Breast epithelium (tissue), 4 donors: ENCODE measurements at regions not wholly inside any gene's neighbourhood (a gene's known extent, or its start where the extent isn't known, plus 50 kb on each side); places are given as distances from the start of the nearest gene placed in this dataset.

Source experiments
- DNase-seq, 2 donors: peaks; one replicate each; pipeline ENCODE4 v3.0.0-alpha.2; 2019; ENCODE audit warnings: low spot score in 2 of 2
- H3K27ac ChIP-seq, 2 donors: fragments of 200-600 bp; sonication (generic) in 1 of 2; one replicate each; pipeline ENCODE4 v1.5.1; 2016 to 2019; ENCODE audit warnings: mild to moderate bottlenecking in 1 of 2
- H3K27me3 ChIP-seq, 2 donors: fragments of 200-600 bp; sonication (generic) in 1 of 2; one replicate each; pipeline versions ENCODE4 v1.5.1 to v1.6.0; 2017 to 2019; ENCODE audit warnings: control low read depth in 1 of 2, mild to moderate bottlenecking in 1 of 2
- H3K36me3 ChIP-seq: fragments of 200-600 bp; one replicate; pipeline ENCODE4 v1.5.1; 2019
- H3K4me1 ChIP-seq, 2 donors: fragments of 200-600 bp; sonication (generic); one replicate each; pipeline ENCODE4 v1.5.1; 2016 to 2019; ENCODE audit warnings: control low read depth in 1 of 2
- H3K4me3 ChIP-seq, 3 donors: fragments of 200-600 bp; sonication (generic); 1 replicate in 2 of 3; 2 replicates in 1 of 3; pipeline ENCODE4 v1.5.1; 2016 to 2019; ENCODE audit warnings: mild to moderate bottlenecking in 3 of 3, moderate library complexity in 2 of 3
- H3K9me3 ChIP-seq, 2 donors: fragments of 200-600 bp; sonication (generic) in 1 of 2; one replicate each; pipeline ENCODE4 v1.5.1; 2016 to 2019; ENCODE audit warnings: control low read depth in 1 of 2
- POLR2A ChIP-seq: fragments of 450-650 bp; IDR thresholded peaks from one replicate; pipeline ENCODE4 v1.6.1; 2016; ENCODE audit warnings: antibody characterized with exemption, mild to moderate bottlenecking, moderate library complexity
- POLR2AphosphoS5 ChIP-seq, 3 donors: sonication (generic); formaldehyde crosslinking; IDR thresholded peaks; one replicate each; pipeline ENCODE4 v1.6.1; 2017; ENCODE audit warnings: antibody characterized with exemption in 3 of 3
- intact Hi-C: fragments of 100-400 bp; cut with DNase I; formaldehyde crosslinking; loops from one replicate; pipeline ENCODE4 v1.15.1; 2023; ENCODE audit warnings: low total_unique reads
- TF ChIP-seq, protein P1 (sequence below), 3 donors: fragments of 450-650 bp; IDR thresholded peaks; one replicate each; pipeline ENCODE4 v1.5.1; 2016 to 2017; ENCODE audit warnings: antibody characterized with exemption in 3 of 3, mild to moderate bottlenecking in 3 of 3, moderate library complexity in 3 of 3

DNA sequence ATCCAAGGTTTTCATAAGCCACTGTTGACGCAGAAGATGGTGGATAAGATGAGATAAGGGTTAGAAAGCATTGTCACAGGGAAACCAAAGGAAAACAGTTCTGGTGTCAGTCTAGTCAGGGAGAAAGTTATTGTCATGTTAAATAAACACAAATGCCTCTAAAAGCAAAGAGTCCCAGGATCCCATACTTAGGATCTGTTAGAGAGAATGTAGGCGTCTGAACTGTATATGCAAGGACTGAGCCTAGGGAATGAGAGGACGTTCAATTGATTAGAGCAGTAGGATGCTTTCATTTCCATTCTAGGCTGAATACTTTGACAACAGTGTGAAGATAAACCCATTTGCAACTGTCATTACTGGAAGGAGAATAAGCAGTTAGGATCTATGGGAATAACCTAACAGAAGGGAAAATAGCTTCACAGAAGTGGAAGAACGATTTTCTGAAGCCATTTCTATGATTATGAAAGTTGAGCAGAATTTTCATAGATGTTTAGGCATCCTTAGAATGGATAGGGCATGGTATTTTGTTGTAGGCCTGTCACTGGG is 1149.1 kb upstream of the CDH8 start:
- TF ChIP-seq, protein P1, sequence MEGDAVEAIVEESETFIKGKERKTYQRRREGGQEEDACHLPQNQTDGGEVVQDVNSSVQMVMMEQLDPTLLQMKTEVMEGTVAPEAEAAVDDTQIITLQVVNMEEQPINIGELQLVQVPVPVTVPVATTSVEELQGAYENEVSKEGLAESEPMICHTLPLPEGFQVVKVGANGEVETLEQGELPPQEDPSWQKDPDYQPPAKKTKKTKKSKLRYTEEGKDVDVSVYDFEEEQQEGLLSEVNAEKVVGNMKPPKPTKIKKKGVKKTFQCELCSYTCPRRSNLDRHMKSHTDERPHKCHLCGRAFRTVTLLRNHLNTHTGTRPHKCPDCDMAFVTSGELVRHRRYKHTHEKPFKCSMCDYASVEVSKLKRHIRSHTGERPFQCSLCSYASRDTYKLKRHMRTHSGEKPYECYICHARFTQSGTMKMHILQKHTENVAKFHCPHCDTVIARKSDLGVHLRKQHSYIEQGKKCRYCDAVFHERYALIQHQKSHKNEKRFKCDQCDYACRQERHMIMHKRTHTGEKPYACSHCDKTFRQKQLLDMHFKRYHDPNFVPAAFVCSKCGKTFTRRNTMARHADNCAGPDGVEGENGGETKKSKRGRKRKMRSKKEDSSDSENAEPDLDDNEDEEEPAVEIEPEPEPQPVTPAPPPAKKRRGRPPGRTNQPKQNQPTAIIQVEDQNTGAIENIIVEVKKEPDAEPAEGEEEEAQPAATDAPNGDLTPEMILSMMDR (IDR thresholded peaks at IDR 0.05): no peak
- TF ChIP-seq POLR2A (no peak), POLR2AphosphoS5 (IDR thresholded peaks at IDR 0.05) (no peak)
- Histone ChIP-seq H3K4me1 (no peaks in the 10 kb centered on the region), H3K4me3 (no peak overlapping the region), H3K36me3 (no peaks in the 10 kb centered on the region), H3K27me3 (no peaks in the 10 kb centered on the region), H3K27ac (no peak overlapping the region), H3K9me3 (no peaks in the 10 kb centered on the region)
- no peak for DNase-seq
- intact Hi-C loops: no loop called here

DNA sequence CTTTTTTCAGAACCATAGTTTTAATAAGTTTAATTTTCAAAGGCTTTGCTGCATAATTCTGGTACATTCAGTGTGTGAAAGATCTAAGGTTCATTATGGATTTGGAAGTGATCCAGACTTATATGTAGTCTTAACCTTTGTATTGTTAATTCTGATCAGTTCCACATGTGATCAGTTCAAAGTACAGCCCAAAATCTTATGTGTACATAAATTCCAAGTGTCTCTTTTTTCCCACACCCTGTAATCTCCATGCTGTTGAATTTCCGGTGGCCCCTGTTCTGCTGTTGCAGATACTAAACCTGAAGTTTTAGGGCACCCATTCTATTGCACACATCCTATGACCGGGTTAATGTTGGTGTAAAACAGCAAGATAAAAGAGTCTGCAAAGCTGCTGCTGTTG is 1147.5 kb upstream of the CDH8 start:
- no peak overlapping the region for H3K4me3 ChIP-seq
- H3K27me3 ChIP-seq: no peaks in the 10 kb centered on the region
- H3K9me3 ChIP-seq: no peaks in the 10 kb centered on the region
- intact Hi-C loops: no loop called here
- no peak overlapping the region for H3K27ac ChIP-seq
- no peaks in the 10 kb centered on the region for H3K4me1 ChIP-seq
- DNase-seq: no peak
- TF ChIP-seq POLR2A (no peak), POLR2AphosphoS5 (IDR thresholded peaks at IDR 0.05) (no peak)
- TF ChIP-seq, protein P1 (IDR thresholded peaks at IDR 0.05): no peak
- no peaks in the 10 kb centered on the region for H3K36me3 ChIP-seq

DNA sequence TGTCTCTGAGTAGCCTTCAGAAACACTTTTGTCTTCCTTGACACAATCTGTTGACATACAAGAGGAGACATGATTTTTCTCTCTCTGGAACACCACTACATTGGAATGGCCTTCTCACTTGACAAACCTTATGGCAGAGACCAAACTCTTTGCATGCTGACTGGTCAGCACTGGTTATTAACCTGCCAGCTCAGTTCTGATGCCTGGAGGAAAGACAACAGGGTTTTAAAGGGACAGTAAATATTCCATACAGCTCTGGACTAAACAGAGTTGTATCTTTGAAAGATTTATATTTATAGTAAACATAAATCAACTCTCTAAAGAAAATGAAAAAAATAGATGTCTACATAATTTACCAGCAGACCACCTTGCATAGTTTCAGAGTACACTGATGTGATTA is 1139.1 kb upstream of the CDH8 start:
- no peaks in the 10 kb centered on the region for H3K27me3 ChIP-seq
- DNase-seq: no peak
- H3K36me3 ChIP-seq: no peaks in the 10 kb centered on the region
- intact Hi-C loops: no loop called here
- no peaks in the 10 kb centered on the region for H3K4me1 ChIP-seq
- TF ChIP-seq POLR2A: no peak
- TF ChIP-seq POLR2AphosphoS5 (IDR thresholded peaks at IDR 0.05): no peak
- TF ChIP-seq, protein P1 (IDR thresholded peaks at IDR 0.05): no peak
- H3K4me3 ChIP-seq: no peak overlapping the region
- H3K9me3 ChIP-seq: no peaks in the 10 kb centered on the region
- no peak overlapping the region for H3K27ac ChIP-seq

DNA sequence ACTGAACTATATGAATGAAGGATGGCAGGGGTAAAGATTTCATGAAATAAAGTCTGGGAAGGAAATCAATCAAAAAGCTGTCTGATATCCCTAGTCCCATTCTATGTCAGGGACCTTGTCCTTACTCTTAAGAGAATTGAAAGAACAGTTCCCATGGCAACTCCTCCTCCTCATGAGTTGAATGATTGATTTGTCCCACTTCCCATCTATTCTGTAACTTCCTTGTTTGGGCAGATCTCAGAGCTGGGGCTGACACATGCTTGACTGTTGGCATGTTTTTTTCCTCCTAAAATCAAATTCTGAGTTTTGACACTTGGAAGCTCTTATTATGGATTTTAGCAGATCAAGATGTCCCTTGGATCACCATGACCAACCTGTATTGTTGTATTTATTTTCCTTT is 1138.6 kb upstream of the CDH8 start:
- no peak overlapping the region for H3K4me3 ChIP-seq
- H3K4me1 ChIP-seq: no peaks in the 10 kb centered on the region
- no peak for DNase-seq
- TF ChIP-seq, protein P1 (IDR thresholded peaks at IDR 0.05): no peak
- TF ChIP-seq POLR2A: no peak
- TF ChIP-seq POLR2AphosphoS5 (IDR thresholded peaks at IDR 0.05): no peak
- H3K36me3 ChIP-seq: no peaks in the 10 kb centered on the region
- no peaks in the 10 kb centered on the region for H3K27me3 ChIP-seq
- H3K27ac ChIP-seq: no peak overlapping the region
- intact Hi-C loops: no loop called here
- H3K9me3 ChIP-seq: no peaks in the 10 kb centered on the region

DNA sequence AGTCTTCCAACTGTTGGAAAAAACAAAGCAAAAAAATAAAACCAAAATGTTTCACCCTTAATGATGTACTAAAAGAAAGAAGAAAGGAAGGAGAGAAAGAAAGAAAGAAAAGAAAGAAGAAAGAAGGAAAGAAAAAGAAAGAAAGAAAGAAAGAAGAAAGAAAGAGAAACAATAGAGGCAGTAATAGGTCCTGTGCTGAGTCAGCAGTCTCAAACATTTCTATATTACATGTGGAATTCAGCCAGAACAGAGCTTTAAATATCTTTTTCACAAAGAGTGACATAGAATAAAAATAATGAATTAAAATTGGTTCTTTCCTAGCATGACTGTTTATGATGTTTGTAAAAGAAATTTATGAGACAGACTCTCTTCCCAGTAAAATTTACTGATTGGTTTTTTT is 1135.3 kb upstream of the CDH8 start:
- no peak overlapping the region for H3K4me3 ChIP-seq
- TF ChIP-seq POLR2AphosphoS5 (IDR thresholded peaks at IDR 0.05) (no peak), POLR2A (no peak)
- TF ChIP-seq, protein P1 (IDR thresholded peaks at IDR 0.05): no peak
- no peaks in the 10 kb centered on the region for H3K9me3 ChIP-seq
- DNase-seq: no peak
- no peaks in the 10 kb centered on the region for H3K4me1 ChIP-seq
- intact Hi-C loops: no loop called here
- H3K27ac ChIP-seq: no peak overlapping the region
- H3K27me3 ChIP-seq: no peaks in the 10 kb centered on the region
- H3K36me3 ChIP-seq: no peaks in the 10 kb centered on the region
